SK-N-MC (cell line): ENCODE measurements at regions not wholly inside any gene's neighbourhood (a gene's known extent, or its start where the extent isn't known, plus 50 kb on each side); places are given as distances from the start of the nearest gene placed in this dataset.

ENCODE experiments used
- EZH2 ChIP-seq: fragments of 200-600 bp; sonication (generic); IDR thresholded peaks from one replicate; pipeline ENCODE4 v1.6.1; 2017; ENCODE audit warnings: antibody characterized with exemption
- FOXP2 ChIP-seq: optimal IDR thresholded peaks from 2 replicates; pipeline ENCODE3; 2011; ENCODE audit warnings: mild to moderate bottlenecking, moderate library complexity; ENCODE audit not compliant: insufficient read depth; ENCODE audit errors: extremely low read length, control extremely low read depth
- POLR2AphosphoS5 ChIP-seq: IDR thresholded peaks from 2 replicates; pipeline ENCODE4 v1.6.1; 2012; ENCODE audit warnings: mild to moderate bottlenecking, low read depth, low read length, borderline replicate concordance

DNA sequence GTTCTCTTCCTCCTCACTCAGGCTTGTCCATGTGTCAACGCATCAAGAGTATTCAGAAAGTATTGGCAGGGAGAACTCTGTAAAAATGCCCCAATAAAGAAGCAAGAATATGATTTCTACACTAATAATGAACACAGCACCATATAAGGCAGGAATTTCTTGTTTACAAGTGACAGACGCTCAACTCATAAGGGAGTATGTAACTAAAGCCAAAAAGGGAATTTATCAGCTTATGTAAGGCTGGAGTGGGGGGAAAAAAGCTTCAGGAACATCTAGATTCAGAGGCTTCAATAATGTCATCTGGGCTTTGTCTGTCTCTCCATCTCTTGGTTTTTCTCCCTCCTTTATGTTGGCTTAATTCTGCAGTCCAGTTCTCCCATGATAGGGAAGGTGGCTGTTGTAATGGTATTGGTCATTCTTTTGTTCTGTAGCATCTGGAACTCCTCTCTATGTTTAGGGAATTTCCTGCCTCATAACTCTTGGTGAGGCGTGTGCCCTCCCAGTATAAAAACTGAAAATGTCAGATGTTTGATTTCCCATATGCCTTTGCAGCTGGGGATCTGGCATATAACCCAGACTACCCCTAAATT, 125.1 kb upstream of the COL21A1 start:
- TF ChIP-seq EZH2 (no peak), POLR2AphosphoS5 (no peak), FOXP2 (no peak)
